Stimulated activated CD4-positive, alpha-beta T cell treated with anti-CD3 and anti-CD28 coated beads, Interleukin-15, amount 100 ng/mL, for 24 hours (primary cell): ENCODE measurements at regions not wholly inside any gene's neighbourhood (a gene's known extent, or its start where the extent isn't known, plus 50 kb on each side); places are given as distances from the start of the nearest gene placed in this dataset.

Experiments
- DNase-seq: peaks from one replicate; pipeline ENCODE4 v3.0.0-alpha.2; 2020

- no peak for DNase-seq
These were observed 82.9 kb downstream of the ELOVL4 start for GRCh38 chr6:79864421-79864820.

GRCh38 chr6:79864001-79864400 is 83.4 kb downstream of the ELOVL4 start:
- no peak for DNase-seq

GRCh38 chr6:79863566-79863965 is 83.8 kb downstream of the ELOVL4 start:
- no peak for DNase-seq

GRCh38 chr6:79862711-79863110 is 84.6 kb downstream of the ELOVL4 start:
- no peak for DNase-seq

GRCh38 chr6:79862126-79862525 is 85.2 kb downstream of the ELOVL4 start:
- DNase-seq = no peak

GRCh38 chr6:79861023-79861422 is 86.3 kb downstream of the ELOVL4 start:
- no peak for DNase-seq

- DNase-seq = no peak
These were observed 99.9 kb downstream of the ELOVL4 start for GRCh38 chr6:79847426-79847825.

- DNase-seq = no peak
These were observed 104.8 kb downstream of the ELOVL4 start for GRCh38 chr6:79842376-79843040.

GRCh38 chr6:79841577-79842375 is 105.6 kb downstream of the ELOVL4 start:
- DNase-seq = no peak

GRCh38 chr6:79838851-79839250 is 108.5 kb downstream of the ELOVL4 start:
- no peak for DNase-seq

GRCh38 chr6:79833964-79834284 is 113.4 kb downstream of the ELOVL4 start:
- no peak for DNase-seq

- no peak for DNase-seq
These were observed 113.9 kb downstream of the ELOVL4 start for GRCh38 chr6:79833264-79833963.

- DNase-seq = no peak
These were observed 114.6 kb downstream of the ELOVL4 start for GRCh38 chr6:79832723-79833122.

- DNase-seq = no peak
These were observed 123.2 kb downstream of the ELOVL4 start for GRCh38 chr6:79824202-79824601.

GRCh38 chr6:79821859-79822258 is 125.5 kb downstream of the ELOVL4 start:
- no peak for DNase-seq

- no peak for DNase-seq
These were observed 128.9 kb downstream of the ELOVL4 start for GRCh38 chr6:79818471-79818870.

- DNase-seq = no peak
These were observed 132.4 kb downstream of the ELOVL4 start for GRCh38 chr6:79814940-79815339.

GRCh38 chr6:79813854-79814709 is 133.3 kb downstream of the ELOVL4 start:
- peak; percentile 80 for DNase-seq

- no peak for DNase-seq
These were observed 134.1 kb downstream of the ELOVL4 start for GRCh38 chr6:79813143-79813850.

GRCh38 chr6:79812195-79812594 is 135.2 kb downstream of the ELOVL4 start:
- no peak for DNase-seq

- no peak for DNase-seq
These were observed 136.5 kb downstream of the ELOVL4 start for GRCh38 chr6:79810871-79811270.

- DNase-seq = no peak
These were observed 137.1 kb downstream of the ELOVL4 start for GRCh38 chr6:79810185-79810705.
